GM19455 (cell line): ENCODE measurements at regions not wholly inside any gene's neighbourhood (a gene's known extent, or its start where the extent isn't known, plus 50 kb on each side); places are given as distances from the start of the nearest gene placed in this dataset.
"Not testable (repeated sequence)": the region's sequence is repeated elsewhere in the genome, so short reads cannot be mapped to it uniquely, and the experiment has no call there.

Experiments
- ATAC-seq: cut with Tn5 transposase; IDR thresholded peaks from one replicate; pipeline ENCODE4 v1.9.1; 2021; ENCODE audit not compliant: unreplicated experiment

- not testable (repeated sequence) for ATAC-seq
These were observed 344.7 kb upstream of the CLEC14A start for GRCh38 chr14:38600572-38600971.

- ATAC-seq, result no peak
These were observed 337.6 kb upstream of the CLEC14A start for GRCh38 chr14:38593476-38593875.

GRCh38 chr14:38592764-38593442, 337.0 kb upstream of the CLEC14A start:
- ATAC-seq, result no peak

- no peak for ATAC-seq
These were observed 334.0 kb upstream of the CLEC14A start for GRCh38 chr14:38589747-38590350.

DNA sequence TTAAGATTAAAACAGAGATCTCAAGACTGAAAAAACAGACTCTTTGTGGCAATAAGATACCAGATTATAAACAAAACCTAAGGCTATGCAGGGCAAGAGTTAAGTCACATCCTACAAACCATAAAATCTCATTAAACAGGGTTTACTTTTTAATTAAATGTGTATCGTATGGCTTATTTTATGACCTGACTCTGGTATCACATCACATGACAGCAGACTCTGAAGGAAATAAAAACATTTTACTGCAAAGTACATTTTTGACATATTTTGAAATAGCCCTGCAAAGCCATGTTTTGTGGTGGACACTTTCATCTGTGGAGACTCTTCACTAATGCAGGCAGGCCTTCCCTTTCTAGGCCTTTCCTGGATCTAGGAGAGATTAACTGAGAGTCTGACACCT, 327.6 kb upstream of the CLEC14A start:
- no peak for ATAC-seq

GRCh38 chr14:38578278-38578681, 322.4 kb upstream of the CLEC14A start:
- ATAC-seq, result no peak

DNA sequence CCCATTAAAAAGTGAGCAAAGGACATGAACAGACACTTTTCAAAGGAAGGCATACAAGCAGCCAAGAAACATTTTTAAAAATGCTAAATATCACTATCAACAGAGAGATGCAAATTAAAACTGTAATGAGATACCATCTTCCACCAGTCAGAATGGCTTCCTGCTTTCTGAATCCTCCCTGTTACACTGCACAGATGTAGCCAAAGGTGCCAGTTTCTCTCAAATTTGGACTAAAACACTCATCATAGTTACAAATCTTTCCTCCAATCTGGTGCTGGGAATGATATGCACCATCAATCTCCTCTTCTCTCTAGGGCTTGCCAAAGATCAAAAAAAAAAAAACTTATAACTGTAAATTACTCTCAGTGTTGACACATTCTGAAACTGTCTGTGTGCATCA, 311.8 kb upstream of the CLEC14A start:
- ATAC-seq, result no peak

GRCh38 chr14:38561657-38562056, 305.8 kb upstream of the CLEC14A start:
- ATAC-seq, result no peak

DNA sequence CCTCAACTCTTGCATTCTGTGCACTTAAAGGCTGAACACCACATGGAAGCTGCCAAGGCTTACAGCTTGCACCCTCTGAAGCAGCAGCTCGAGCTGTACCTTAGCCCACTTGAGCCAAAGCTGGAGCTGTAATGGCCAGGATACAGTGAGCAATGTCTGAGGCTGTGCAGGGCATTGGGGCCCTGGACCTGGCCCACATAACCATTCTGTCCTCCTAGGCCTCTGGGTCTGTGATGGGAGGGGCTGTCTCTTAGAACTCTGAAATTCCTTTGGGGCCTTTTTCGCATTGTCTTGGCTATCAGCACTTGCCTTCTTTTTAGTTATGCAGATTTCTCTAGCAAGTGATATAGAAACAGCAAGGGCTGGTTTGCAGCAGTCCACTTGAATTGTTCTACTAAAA, 303.8 kb upstream of the CLEC14A start:
- no peak for ATAC-seq

DNA sequence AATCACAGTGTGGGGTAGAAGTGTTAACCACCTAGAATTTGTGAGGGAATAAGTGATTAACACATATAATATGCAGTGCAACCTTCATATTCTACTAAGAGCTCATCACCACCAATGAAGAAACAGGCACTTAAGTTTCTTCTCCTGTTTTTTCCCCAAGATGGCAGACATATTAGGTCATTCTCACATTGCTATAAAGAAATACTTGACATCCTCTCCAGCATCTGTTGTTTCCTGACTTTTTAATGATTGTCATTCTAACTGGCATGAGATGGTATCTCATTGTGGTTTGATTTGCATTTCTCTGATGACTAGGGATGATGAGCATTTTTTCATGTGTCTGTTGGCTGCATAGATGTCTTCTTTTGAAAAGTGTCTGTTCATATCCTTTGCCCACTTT, 301.5 kb upstream of the CLEC14A start:
- not testable (repeated sequence) for ATAC-seq

DNA sequence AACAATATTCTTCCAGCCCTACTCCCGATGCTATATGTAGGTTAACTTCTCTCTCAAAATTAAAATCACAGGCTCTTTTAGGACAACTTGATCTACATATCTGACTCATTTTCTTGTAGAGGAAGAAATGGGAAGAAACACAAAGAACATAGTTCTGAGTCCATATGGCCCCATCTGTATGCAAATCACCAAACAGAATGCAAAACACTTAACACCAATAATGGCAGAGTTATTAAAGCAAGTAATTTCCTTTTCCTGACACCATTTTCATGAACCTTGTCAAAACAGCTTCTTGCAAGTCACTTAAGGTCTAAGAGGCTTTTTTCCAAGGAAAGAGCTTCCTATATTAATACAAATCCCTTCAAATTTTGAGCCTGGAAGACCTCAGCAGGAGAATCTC, 300.4 kb upstream of the CLEC14A start:
- ATAC-seq, result no peak

- no peak for ATAC-seq
These were observed 298.1 kb upstream of the CLEC14A start for GRCh38 chr14:38554026-38554425.

GRCh38 chr14:38553586-38553985, 297.7 kb upstream of the CLEC14A start:
- no peak for ATAC-seq

GRCh38 chr14:38549564-38549963, 293.7 kb upstream of the CLEC14A start:
- ATAC-seq, result no peak

- ATAC-seq, result no peak
These were observed 292.1 kb upstream of the CLEC14A start for GRCh38 chr14:38547961-38548490.

- ATAC-seq, result no peak
These were observed 291.1 kb upstream of the CLEC14A start for GRCh38 chr14:38546932-38547551.

DNA sequence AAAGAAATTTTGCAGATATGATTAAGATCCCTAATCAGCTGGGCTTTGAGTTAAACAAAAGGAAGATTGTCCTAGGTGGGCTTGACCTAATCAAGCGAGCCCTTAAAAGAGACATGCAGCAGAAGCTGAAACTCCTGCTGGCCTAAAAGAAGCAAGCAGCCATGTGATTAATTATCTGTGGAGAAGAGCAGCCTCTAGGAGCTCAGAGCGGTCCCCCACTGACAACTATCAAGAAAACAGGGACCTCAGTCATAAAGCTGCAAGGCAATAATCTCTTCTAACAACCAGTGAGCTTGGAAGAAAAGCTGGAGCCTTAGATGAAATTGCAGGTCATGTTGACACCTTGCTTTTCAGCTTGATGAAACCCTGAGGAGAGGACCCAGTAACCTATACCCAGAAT, 288.9 kb upstream of the CLEC14A start:
- no peak for ATAC-seq

DNA sequence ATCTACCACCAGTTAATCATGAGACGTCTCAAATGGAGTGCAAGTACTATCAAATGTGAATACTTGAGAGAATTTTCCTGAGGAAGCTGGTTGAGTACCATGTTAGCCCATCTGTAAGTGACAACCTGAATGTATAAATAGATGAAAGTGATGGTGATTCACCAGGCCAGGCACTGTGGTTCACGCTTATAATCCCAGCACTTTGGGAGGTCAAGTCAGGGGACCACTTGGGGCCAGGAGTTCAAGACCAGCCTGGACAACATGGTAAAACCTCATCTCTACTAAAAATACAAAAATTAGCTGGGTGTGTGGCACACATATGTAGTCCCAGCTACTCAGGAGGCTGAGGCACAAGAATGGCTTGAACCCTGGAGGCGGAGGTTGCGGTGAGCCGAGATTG, 288.0 kb upstream of the CLEC14A start:
- ATAC-seq, result not testable (repeated sequence)

- ATAC-seq, result not testable (repeated sequence)
These were observed 282.2 kb upstream of the CLEC14A start for GRCh38 chr14:38538053-38538452.

DNA sequence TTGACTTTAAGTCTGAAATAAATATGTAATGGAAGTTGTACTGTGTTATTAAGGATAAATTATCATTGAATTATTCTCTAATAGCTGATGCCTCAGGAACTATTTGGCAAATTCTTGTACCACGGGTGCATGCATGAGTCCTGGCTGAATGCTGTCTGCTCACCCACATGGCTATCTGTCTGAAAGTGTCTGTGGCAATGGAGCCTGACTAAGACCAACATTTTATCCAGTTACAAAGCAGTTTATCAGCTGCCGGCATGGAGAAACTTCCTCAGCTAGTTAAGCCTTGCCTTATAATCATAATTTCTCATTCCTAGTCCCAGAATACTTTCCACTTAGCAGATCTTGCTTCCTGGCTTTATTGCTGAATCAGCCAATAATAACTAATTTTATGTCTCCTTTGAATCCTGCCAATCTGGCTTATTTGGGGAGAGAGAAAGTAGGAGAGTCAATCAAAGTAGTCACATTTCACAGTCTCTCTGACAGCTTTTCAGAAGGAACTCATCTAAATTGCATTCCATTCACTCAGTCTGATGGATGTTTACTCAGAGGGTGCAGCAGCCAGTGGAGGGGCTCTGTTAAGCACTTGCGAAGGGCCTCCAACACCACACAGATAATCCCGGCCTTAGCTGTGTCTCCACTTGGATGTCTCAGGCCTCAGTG, 280.6 kb upstream of the CLEC14A start:
- ATAC-seq, result no peak

DNA sequence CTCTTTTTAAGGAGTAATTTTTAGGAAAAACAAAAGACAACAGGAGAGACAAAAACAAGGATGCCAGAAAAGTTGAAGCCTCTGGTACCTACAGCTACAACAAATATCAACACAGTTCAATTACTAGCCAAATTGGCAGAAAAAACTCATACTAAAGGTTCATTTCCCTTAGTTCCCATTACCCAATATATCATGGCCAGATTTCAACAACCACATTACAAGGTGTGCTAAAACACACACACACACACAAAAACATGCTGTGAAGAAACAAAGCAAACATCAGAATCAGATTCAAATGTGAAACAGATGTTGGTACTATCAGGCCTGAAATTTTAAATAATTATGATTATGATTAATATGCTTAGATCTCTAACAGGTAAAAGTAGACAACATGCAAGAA, 272.7 kb upstream of the CLEC14A start:
- ATAC-seq, result no peak

GRCh38 chr14:38527502-38527878, 271.6 kb upstream of the CLEC14A start:
- no peak for ATAC-seq
